CD4-positive, alpha-beta T cell treated with Interleukin-4 for 4 hours (primary cell): ENCODE measurements at regions not wholly inside any gene's neighbourhood (a gene's known extent, or its start where the extent isn't known, plus 50 kb on each side); places are given as distances from the start of the nearest gene placed in this dataset.

ENCODE experiments used
- DNase-seq: peaks from one replicate; pipeline ENCODE4 v3.0.0-alpha.2; 2020

DNA sequence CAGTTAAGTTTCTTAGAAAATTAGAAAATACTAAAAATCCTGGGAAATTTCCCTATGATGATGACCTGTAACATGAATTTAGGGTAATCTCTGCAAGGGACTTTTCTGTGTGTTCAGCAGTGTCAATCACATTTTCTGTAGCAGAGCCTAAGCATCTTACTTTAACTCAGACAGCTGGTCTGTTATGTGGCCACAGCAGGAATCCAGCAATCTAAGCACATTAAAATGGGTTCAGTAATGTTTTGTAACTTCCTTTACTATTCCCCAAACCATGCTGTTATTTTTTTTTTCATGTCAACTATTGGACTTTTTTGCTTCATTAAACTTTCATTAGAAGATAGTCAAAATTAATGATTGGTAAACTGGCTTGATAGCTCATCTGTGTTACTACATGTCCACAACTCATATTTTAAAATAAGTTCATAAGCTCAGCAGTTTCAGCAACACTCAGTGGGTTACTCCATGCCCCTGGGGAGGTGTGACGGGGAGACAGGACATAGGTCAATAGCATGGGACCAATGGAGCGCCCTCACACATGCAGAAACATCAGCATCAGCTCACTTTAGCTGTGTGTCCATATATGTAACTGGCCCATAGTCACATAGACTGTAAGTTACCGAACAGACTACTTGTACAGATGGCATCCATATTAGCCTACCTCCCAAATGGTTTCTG, 168.0 kb upstream of the PACRGL start:
- no peak for DNase-seq

DNA sequence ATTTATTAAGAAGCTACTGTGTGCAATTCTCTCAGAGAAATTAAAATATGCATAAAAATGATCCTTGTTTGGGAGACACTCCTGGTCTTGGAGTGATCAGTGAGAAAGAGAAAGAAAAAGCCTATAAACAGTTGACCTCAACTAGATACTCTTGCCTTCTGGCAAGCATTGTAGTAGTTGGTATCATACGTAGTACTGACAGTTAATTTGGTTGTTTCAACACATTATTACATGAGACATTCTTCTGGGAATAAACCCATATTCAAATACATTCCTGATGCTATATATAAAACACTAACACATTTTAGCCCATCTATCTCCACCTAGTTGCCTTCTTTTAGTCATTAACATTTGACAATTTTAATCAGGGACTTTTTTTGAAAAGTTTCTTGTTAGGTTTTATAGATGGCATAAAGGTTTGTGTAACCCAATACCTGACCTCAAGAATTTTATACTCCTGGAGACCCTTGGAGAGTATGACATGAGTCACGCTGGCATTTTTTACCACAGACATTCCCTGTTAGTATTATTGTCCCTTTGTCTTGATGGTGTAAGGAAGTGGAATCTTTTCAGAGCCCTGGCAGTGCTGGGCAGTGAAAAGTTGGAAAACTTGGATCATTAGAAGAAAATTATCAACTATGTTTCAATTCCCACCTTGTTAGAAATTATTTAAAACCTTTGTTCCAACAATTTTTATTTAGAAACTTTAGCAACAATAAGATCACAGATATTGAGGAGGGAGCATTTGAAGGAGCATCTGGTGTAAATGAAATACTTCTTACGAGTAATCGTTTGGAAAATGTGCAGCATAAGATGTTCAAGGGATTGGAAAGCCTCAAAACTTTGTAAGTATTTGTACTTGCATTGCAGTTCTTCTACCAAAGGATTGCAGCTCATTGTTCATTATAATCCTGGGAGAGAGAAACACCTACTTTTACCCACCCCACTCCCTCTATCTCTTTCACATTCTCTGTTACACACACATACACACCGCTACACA, 167.1 kb upstream of the PACRGL start:
- no peak for DNase-seq

- DNase-seq, result no peak
Observed at GRCh38 chr4:20538905-20539304, 161.4 kb upstream of the PACRGL start.

DNA sequence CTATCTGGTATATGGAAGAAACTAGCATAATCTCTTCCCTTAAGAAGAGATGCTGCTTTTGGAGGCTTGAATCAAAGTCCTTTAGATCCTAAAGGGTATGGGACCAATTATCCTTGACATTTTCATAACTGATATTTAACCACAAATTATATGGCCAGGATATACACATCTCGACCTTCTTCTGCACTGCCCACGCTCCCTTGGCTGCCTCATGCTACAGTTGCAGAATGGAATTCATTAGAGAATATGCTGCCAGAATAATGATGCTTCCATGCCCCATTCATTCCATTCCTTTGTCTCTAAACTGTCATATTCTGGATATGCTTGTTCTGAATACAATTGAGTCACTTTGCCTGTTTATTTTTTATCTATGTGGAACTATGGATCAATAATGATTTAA, 157.1 kb upstream of the PACRGL start:
- DNase-seq, result no peak

DNA sequence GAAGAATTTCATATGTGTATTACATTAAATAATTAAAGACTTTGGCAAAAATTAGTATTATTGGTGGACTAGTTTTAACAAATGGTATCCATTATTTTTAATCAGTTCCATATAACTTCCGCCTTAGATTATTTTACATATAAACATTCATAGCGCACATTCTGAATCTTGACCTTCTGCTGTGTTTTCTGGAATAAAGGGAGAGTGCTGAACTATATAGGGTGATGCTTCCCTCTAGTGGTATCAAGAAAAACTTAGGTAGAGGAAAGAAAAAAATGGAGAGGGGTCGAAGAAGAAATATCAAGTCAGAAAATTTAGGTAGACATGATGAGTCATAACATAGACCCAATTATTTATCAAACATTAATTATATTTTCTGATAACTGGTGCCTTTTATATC, 155.6 kb upstream of the PACRGL start:
- no peak for DNase-seq

- DNase-seq, result no peak
Observed at GRCh38 chr4:20552004-20552403, 148.3 kb upstream of the PACRGL start.

- DNase-seq, result no peak
Observed at GRCh38 chr4:20554134-20554533, 146.1 kb upstream of the PACRGL start.

DNA sequence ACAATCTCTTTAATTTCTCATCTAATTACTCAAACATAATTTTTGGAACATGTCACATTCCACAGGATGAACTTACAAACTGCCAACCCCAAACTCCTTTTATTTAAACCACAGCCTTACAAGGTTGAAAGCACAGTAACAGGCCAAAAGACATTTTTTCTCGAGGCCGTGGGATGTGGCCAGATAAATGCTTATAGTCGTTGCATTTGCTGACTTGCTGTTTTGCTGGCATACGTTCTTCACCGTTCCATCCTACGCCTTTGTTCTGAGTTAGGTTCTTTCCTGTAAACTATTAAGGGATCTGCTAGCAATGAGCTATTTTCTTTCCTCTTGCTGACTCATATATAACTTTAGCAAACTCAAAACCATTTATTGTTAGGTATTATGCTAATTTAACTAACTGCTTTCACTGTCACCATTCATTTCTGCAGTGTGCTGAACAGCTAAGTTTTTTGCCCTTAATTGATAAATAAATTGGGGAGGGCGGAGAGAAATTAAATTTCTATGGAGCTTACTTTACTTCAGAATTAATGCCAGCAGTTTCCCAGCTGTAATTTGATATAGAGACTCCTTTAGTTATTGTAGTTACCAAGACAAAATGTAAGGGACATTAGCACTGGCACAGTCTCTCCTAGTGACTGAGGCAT, 135.1 kb upstream of the PACRGL start:
- no peak for DNase-seq

DNA sequence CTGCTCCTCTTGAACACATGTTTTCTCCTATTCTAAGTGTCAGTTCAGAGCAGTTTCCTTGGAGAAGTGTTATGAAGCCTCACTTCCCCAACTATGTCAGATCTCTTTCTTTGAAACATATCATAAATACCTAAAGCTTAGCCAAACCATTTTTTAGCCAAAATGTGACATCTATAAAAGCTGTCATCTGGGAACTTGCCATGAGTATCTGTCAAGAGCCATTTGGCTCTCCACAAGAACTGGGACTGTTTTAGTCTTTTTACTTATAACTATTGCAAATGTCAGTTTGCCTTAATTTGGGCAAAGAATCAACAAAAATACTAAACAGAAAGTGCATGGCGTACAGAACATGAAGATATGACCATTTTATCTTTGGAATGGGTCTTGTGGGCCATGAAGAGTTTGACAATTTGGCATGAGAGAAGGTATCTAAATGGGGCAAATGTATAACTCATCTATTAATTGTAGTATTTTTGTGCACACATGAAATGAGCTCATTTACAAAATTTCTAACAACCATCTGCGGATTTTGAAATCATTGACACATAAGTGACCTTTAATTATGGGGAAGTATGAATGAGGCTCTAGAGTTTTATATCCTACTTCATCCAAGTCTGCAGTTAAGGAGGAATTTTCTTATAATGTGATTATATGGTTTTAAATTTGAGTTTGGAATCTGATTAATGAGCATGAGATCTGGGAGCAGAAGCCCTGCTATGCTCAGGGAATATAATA, 129.1 kb upstream of the PACRGL start:
- no peak for DNase-seq

GRCh38 chr4:20572976-20573375, 127.3 kb upstream of the PACRGL start:
- no peak for DNase-seq

DNA sequence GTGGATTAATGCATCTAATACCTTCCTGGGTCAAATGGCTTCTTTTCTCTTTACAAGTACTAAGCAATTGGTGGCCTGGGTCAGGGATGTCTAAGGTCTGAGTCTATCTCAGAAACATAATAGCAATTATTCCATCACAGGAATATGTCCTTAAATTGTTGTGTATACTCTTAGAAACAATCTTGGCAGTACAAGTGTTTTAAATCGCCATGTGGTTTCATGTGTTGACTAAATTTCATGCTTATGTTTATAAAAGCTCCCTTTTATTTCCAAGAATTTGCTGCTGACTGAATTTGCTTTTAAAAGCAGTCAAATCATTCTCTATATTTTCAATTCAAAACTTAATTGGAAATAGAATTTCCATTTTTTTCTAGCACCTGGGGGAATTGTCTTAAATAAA, 125.3 kb upstream of the PACRGL start:
- no peak for DNase-seq

DNA sequence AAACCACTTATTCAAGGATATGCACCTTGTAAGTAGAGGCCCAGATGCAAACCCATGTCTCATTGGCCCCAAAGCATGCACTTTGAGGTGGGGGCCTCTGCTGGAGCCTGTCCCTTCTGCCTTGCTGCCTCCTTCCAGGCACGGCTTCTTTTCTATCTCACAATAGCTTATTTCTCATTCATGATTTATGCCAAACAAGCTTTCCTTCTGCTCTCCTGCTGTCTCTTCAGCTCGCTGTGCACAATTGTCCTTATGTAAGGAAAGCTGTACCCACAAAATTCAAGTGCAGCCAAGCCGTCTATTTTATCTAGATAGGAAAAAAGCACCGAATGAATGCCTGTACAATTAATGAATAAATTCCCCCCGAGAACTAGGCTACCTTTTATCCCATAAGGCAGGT, 124.8 kb upstream of the PACRGL start:
- DNase-seq, result no peak

DNA sequence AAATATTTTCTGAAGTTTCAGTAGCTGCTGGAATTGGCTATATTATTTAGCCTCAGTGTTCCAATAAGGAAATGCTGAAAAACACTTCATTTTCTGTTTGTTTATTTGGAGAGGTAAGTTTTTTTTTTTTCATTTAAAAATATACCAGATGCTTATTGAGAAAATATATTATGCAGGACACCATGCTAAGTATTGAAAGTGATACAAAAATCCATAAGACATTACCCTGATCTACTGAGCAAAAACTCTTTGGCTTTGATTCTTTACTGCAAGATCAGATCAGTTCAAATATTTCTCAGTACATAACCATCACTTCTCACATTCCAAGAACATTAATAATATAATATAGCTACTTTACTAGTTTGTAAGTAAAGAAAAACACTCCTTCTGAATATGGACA, 123.4 kb upstream of the PACRGL start:
- DNase-seq, result no peak

GRCh38 chr4:20577702-20578101, 122.6 kb upstream of the PACRGL start:
- DNase-seq, result no peak

- DNase-seq, result no peak
Observed at GRCh38 chr4:20580907-20581306, 119.4 kb upstream of the PACRGL start.

DNA sequence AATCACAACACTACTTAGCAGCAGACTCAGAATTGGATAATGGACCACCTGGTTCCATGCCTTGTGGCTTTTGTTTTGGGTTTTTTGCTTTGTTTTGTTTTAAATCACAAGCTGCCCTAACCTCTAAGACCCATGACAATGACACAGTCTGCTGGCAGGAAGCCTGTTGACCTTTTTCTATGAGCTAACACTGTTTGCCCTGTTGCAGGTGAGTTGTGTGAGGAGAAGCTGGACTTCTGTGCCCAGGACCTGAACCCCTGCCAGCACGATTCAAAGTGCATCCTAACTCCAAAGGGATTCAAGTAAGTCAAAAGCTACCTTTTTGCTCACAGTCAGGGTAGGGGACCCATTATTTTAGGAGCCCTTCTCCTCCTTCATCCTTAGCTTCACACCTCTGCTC, 110.8 kb upstream of the PACRGL start:
- DNase-seq, result no peak

GRCh38 chr4:20590849-20591248, 109.4 kb upstream of the PACRGL start:
- DNase-seq, result no peak

DNA sequence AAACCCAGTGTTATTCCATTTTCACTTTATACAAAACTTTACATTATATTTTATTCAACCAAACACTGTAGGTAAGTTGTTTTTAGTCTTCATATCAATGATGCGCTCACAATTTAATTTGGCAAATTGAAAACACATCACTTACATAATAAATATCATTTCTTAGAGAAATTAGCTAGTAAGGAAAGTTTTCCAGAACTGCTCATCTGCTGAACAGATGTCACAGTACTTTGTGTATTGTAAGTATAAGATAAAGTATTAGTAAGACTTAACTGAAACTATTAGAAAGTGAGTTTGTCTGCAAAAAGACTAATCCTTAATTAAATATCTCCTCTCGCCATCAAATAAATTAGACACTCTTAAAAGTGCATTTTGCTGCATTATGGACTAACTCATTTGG, 108.7 kb upstream of the PACRGL start:
- DNase-seq, result no peak

- no peak for DNase-seq
Observed at GRCh38 chr4:20592013-20592412, 108.2 kb upstream of the PACRGL start.

DNA sequence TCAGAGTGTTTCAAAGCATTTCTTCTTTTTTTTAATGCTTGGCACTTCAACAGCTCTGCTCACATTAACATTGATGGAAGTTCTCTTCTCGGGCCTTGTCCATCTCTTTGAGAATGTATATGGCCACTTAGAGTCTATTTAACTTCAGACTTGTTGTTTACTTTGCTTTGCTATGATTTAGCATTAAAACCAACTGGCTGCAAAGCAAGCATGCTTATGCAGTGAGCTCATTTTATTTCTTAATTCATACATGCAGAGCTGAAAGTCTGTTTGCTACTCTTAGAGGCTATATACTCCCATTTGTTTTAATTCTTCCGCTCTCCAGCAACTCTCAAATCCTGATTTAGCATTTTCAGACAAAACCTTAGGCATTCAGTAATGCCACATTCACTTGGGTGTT, 107.6 kb upstream of the PACRGL start:
- no peak for DNase-seq

- no peak for DNase-seq
Observed at GRCh38 chr4:20598626-20599025, 101.6 kb upstream of the PACRGL start.

DNA sequence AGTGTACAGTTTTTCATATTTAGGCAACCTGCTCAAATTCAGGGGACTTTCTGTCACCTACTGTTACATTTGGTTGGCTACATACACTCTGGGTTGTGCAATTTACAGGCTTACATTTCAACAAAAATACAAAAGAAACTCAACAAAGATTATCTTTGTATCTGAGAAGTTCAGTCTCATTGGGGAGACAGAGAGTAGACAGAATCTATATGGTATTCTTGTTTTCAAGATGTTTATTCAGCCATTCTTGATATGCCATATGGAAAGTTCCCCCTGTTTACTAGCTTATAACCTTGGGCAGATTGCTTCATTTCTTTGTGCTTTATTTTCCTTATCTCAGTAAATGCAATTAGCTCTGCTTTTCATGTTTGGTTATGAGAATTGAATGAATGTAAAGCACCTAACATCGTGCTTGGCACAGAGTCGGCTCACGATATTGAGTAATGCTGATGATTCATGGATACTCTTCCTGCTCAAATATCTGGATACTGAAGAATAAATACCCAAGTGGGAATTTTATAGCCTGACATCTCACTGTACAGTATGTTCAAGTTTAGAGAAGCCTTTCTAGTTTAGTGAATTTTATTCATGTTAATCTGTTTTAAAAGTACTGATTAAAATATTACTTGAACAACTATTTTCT, 96.5 kb upstream of the PACRGL start:
- no peak for DNase-seq

DNA sequence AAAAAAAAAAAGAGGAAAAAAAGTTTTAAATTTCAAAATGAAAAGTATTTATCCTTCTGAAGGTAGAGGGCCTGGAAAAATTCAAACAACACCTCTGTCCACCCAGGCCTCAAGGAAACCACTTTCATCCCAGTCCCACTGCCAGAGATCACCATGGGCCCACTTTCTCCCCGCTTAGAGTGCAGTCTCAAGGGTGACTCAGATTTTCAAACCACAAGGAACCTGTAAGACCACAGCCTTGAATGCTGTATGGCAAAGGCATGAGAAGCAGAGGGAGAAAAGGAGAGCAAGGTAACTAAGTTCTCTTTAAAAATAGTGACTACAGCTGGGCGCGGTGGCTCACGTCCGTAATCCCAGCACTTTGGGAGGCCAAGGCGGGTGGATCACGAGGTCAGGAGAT, 87.9 kb upstream of the PACRGL start:
- no peak for DNase-seq
